Sigmoid colon (tissue), 4 donors: ENCODE measurements at regions not wholly inside any gene's neighbourhood (a gene's known extent, or its start where the extent isn't known, plus 50 kb on each side); places are given as distances from the start of the nearest gene placed in this dataset.

Experiments
- CTCF ChIP-seq, 4 experiments: fragments of 450-650 bp in 3 of 4; fragments of 200-600 bp in 1 of 4; IDR thresholded peaks; one replicate each; pipeline ENCODE4 v1.5.1; 2016 to 2019; ENCODE audit warnings: antibody characterized with exemption in 4 of 4, mild to moderate bottlenecking in 3 of 4, moderate library complexity in 2 of 4
- EP300 ChIP-seq, 4 donors: sonication (generic); formaldehyde crosslinking; IDR thresholded peaks; one replicate each; pipeline ENCODE4 v1.6.1; 2017; ENCODE audit warnings: antibody characterized with exemption in 4 of 4
- POLR2A ChIP-seq, 2 donors: fragments of 450-650 bp; IDR thresholded peaks; one replicate each; pipeline ENCODE4 v1.6.1; 2016; ENCODE audit warnings: antibody characterized with exemption in 2 of 2, mild to moderate bottlenecking in 2 of 2, moderate library complexity in 2 of 2
- POLR2AphosphoS5 ChIP-seq, 4 donors: sonication (generic); formaldehyde crosslinking; IDR thresholded peaks; one replicate each; pipeline ENCODE4 v1.6.1; 2017; ENCODE audit warnings: antibody characterized with exemption in 4 of 4

GRCh38 chr2:120948662-120949011, 213.0 kb downstream of the GLI2 start:
- TF ChIP-seq POLR2A (IDR thresholded peaks at IDR 0.05) (no peak), CTCF (IDR thresholded peaks at IDR 0.05) (no peak), POLR2AphosphoS5 (IDR thresholded peaks at IDR 0.05) (no peak), EP300 (IDR thresholded peaks at IDR 0.05) (no peak)
